Spleen (tissue), 11 donors: ENCODE measurements at regions not wholly inside any gene's neighbourhood (a gene's known extent, or its start where the extent isn't known, plus 50 kb on each side); places are given as distances from the start of the nearest gene placed in this dataset.

Experiments used
- DNase-seq: peaks from one replicate; pipeline ENCODE4 v3.0.0-alpha.2; 2020
- H3K27ac ChIP-seq, 8 donors: fragments of 200-600 bp; sonication (generic) in 7 of 8; 1 replicate in 4 of 8; 2 replicates in 4 of 8; pipeline versions ENCODE4 v1.5.0 to v1.8.0; 2016 to 2021; ENCODE audit warnings: inconsistent platforms in 4 of 8, mild to moderate bottlenecking in 4 of 8, moderate library complexity in 1 of 8
- H3K27me3 ChIP-seq, 7 donors: fragments of 200-600 bp; sonication (generic) in 6 of 7; replicated peaks in 1 of 7; 1 replicate in 4 of 7; 2 replicates in 3 of 7; pipeline versions ENCODE4 v1.5.0 to v1.8.0; 2016 to 2021; ENCODE audit warnings: inconsistent platforms in 3 of 7, mild to moderate bottlenecking in 1 of 7
- H3K36me3 ChIP-seq, 6 donors: fragments of 200-600 bp; sonication (generic) in 5 of 6; 1 replicate in 4 of 6; 2 replicates in 2 of 6; pipeline versions ENCODE4 v1.5.0 to v1.8.0; 2016 to 2021; ENCODE audit warnings: inconsistent platforms in 2 of 6
- H3K4me1 ChIP-seq, 6 donors: fragments of 200-600 bp; sonication (generic) in 5 of 6; 1 replicate in 3 of 6; 2 replicates in 3 of 6; pipeline versions ENCODE4 v1.5.0 to v1.8.0; 2016 to 2021; ENCODE audit warnings: inconsistent platforms in 3 of 6
- H3K4me3 ChIP-seq, 8 donors: fragments of 200-600 bp; sonication (generic) in 7 of 8; 1 replicate in 4 of 8; 2 replicates in 4 of 8; pipeline versions ENCODE4 v1.5.0 to v1.8.0; 2016 to 2021; ENCODE audit warnings: inconsistent platforms in 4 of 8, mild to moderate bottlenecking in 4 of 8, moderate library complexity in 2 of 8
- H3K9me3 ChIP-seq, 8 donors: fragments of 200-600 bp; sonication (generic) in 7 of 8; 1 replicate in 4 of 8; 2 replicates in 4 of 8; pipeline versions ENCODE4 v1.5.0 to v1.8.0; 2016 to 2021; ENCODE audit warnings: inconsistent platforms in 4 of 8
- POLR2A ChIP-seq, 3 donors: fragments of 450-650 bp; IDR thresholded peaks; one replicate each; pipeline ENCODE4 v1.5.1; 2017; ENCODE audit warnings: antibody characterized with exemption in 3 of 3, mild to moderate bottlenecking in 1 of 3
- POLR2AphosphoS5 ChIP-seq, 3 donors: sonication (generic); formaldehyde crosslinking; IDR thresholded peaks; one replicate each; pipeline ENCODE4 v1.5.1; 2017; ENCODE audit warnings: antibody characterized with exemption in 3 of 3
- WGBS, 5 donors: extraction: QIAGEN DNeasy Blood & Tissue Kit in 3 of 5; methylation state at CpG; one replicate each; pipeline versions ENCODE4 v1.1.5 to v1.1.7; 2013 to 2018; 5-methylcytosine and 5-hydroxymethylcytosine counted together
- intact Hi-C: fragments of 100-400 bp; cut with DNase I; formaldehyde crosslinking; loops from one replicate; pipeline ENCODE4 v1.15.0; 2023; ENCODE audit warnings: low total_unique reads
- TF ChIP-seq, protein P1 (sequence below), 11 experiments: fragments of 200-600 bp in 7 of 11; fragments of 450-650 bp in 4 of 11; sonication (generic) in 4 of 11; IDR thresholded peaks in 8 of 11; conservative IDR thresholded peaks in 3 of 11; 1 replicate in 7 of 11; 2 replicates in 4 of 11; pipeline versions ENCODE4 v1.4.0 to v1.8.0; 2016 to 2021; ENCODE audit warnings: antibody characterized with exemption in 11 of 11, inconsistent platforms in 4 of 11, mild to moderate bottlenecking in 1 of 11
- donor health status: healthy with polysubstance abuse.
- donor health status: DM: no; HTN: no; CAD: no; lungs with moderate emphysema.
- donor health status: DM: no; HTN: no; CAD: no.
- donor health status: Bipolar disorder and iron deficiency.
- donor health status: healthy.
- donor health status: DM: no; HTN: no; CAD: no.
- donor health status: DM: yes; HTN: yes; CAD: no.

DNA sequence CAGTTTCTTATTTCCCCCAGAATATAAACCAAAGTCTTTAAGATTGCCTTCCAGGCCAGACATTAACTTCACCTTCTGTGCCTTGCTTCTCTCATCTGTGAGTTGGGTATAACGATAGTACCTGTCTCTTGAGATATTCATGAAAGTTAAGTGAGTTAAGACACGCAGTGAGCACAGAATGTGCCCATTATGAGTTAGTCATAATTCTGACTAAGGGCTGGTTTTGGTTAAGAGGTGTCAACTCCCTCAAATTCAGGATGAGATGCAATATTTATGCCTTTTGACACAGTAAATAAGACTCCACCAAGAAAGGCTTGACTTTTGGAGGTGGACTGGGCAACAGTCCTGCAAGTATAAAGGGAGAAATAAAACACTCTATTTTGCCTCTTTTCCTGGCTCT lies 528.7 kb upstream of the IGFBP3 start:
- WGBS, 5 donors = 38 to 90% (median 88%) methylated on average over 2 of the region's 2 CpGs
- TF ChIP-seq POLR2A (IDR thresholded peaks at IDR 0.05) (no peak), POLR2AphosphoS5 (IDR thresholded peaks at IDR 0.05) (no peak)
- TF ChIP-seq, protein P1, sequence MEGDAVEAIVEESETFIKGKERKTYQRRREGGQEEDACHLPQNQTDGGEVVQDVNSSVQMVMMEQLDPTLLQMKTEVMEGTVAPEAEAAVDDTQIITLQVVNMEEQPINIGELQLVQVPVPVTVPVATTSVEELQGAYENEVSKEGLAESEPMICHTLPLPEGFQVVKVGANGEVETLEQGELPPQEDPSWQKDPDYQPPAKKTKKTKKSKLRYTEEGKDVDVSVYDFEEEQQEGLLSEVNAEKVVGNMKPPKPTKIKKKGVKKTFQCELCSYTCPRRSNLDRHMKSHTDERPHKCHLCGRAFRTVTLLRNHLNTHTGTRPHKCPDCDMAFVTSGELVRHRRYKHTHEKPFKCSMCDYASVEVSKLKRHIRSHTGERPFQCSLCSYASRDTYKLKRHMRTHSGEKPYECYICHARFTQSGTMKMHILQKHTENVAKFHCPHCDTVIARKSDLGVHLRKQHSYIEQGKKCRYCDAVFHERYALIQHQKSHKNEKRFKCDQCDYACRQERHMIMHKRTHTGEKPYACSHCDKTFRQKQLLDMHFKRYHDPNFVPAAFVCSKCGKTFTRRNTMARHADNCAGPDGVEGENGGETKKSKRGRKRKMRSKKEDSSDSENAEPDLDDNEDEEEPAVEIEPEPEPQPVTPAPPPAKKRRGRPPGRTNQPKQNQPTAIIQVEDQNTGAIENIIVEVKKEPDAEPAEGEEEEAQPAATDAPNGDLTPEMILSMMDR (IDR thresholded peaks at IDR 0.05 in 8 of 11, conservative IDR thresholded peaks at IDR 0.05 in 3 of 11) = no peak
- Histone ChIP-seq H3K4me1 (no peaks in the 10 kb centered on the region), H3K27me3 (no peaks in the 10 kb centered on the region), H3K27ac (no peak overlapping the region), H3K36me3 (no peaks in the 10 kb centered on the region), H3K4me3 (no peak overlapping the region), H3K9me3 (peaks cover 0 to 24% (median 0%) of the 10 kb centered on the region in 8 donors)
- intact Hi-C loops = no loop called here
- no peak for DNase-seq

DNA sequence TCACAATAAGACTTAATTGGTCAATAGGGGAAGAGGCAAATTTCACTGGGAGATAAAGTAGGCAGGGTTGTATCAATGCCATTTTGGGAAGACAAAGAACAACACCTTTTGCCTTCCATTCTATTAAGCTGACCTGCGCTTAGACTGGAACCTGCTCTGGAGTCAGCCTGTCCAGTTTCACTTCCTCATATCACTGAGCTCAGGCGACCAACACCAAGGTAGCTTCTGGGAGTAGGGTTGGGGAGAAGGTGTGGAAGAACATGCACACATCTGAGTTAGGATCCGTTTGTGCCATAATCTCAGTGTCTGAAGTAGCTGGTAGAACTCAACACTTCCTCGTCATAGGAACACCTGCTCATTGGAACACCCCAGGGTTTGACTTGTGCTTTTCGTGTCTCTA lies 527.4 kb upstream of the IGFBP3 start:
- TF ChIP-seq, protein P1 (IDR thresholded peaks at IDR 0.05 in 8 of 11, conservative IDR thresholded peaks at IDR 0.05 in 3 of 11) = no peak
- TF ChIP-seq POLR2AphosphoS5 (IDR thresholded peaks at IDR 0.05) = no peak
- no peak for TF ChIP-seq POLR2A (IDR thresholded peaks at IDR 0.05)
- WGBS, 5 donors = 82 to 94% (median 87%) methylated on average over 5 of the region's 5 CpGs

DNA sequence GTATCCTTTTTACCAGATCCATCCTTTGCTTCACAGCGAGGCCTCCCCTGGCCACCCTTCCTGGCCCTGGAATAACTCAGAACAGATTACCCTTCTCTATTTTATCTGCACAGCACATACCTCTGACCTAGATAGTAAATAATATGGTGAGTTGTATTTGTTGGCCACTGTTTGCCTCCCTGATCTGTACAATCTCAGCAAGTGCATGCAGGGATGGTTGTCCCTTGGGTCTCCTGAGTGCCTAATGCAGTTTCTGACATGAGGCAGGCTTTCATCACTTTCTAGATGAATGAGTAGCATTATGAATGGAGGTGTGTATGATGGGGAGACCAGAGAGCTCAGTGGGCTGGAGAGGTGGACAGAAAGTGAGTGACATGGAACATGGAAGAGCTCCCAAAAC lies 525.1 kb upstream of the IGFBP3 start:
- WGBS, 5 donors = 76 to 96% (median 88%) methylated on average over 1 of the region's 1 CpG
- Histone ChIP-seq H3K36me3 (no peaks in the 10 kb centered on the region), H3K4me3 (no peak overlapping the region), H3K9me3 (peaks cover 0 to 29% (median 0%) of the 10 kb centered on the region in 8 donors), H3K27me3 (no peaks in the 10 kb centered on the region), H3K4me1 (no peaks in the 10 kb centered on the region), H3K27ac (no peak overlapping the region)
- intact Hi-C loops = no loop called here
- DNase-seq = no peak
- TF ChIP-seq POLR2AphosphoS5 (IDR thresholded peaks at IDR 0.05) (no peak), POLR2A (IDR thresholded peaks at IDR 0.05) (no peak)
- TF ChIP-seq, protein P1 (IDR thresholded peaks at IDR 0.05 in 8 of 11, conservative IDR thresholded peaks at IDR 0.05 in 3 of 11) = no peak

More for the DNA sequence above, 527.4 kb upstream of the IGFBP3 start:
- Histone ChIP-seq H3K36me3 (no peaks in the 10 kb centered on the region), H3K4me3 (no peak overlapping the region), H3K27ac (no peak overlapping the region), H3K4me1 (no peaks in the 10 kb centered on the region), H3K27me3 (no peaks in the 10 kb centered on the region), H3K9me3 (peaks cover 0 to 22% (median 0%) of the 10 kb centered on the region in 8 donors)
- DNase-seq = no peak
- intact Hi-C loops = no loop called here

DNA sequence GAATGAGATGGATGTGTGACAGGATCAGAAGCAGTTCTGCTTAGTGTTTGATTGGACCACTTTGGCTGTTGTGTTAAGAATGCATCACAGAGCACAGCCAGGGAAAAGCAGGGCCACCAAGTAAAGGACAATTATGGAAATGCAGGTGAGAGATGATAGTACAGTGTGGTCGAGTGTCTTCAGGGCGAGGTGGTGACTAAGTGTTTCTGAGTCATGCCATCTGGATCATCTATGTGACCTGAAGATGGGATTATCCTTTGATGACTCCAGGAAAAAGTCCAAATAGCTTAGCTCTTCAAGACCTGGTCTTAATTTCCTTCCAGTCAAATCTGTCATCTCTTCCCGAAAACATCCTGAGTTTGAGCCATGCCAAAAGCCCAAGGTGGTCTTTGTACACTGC lies 523.2 kb upstream of the IGFBP3 start:
- 71 to 90% (median 79%) methylated on average over 3 of the region's 3 CpGs for WGBS, 5 donors
- no peaks in the 10 kb centered on the region for H3K27me3 ChIP-seq
- H3K4me1 ChIP-seq = no peaks in the 10 kb centered on the region
- H3K36me3 ChIP-seq = no peaks in the 10 kb centered on the region
- intact Hi-C loops = no loop called here
- TF ChIP-seq POLR2A (IDR thresholded peaks at IDR 0.05) (no peak), POLR2AphosphoS5 (IDR thresholded peaks at IDR 0.05) (no peak)
- TF ChIP-seq, protein P1 (IDR thresholded peaks at IDR 0.05 in 8 of 11, conservative IDR thresholded peaks at IDR 0.05 in 3 of 11) = no peak
- peaks cover 0 to 28% (median 1%) of the 10 kb centered on the region in 8 donors for H3K9me3 ChIP-seq
- no peak overlapping the region for H3K4me3 ChIP-seq
- H3K27ac ChIP-seq = no peak overlapping the region
- no peak for DNase-seq
